GM19025 (cell line): ENCODE measurements at regions not wholly inside any gene's neighbourhood (a gene's known extent, or its start where the extent isn't known, plus 50 kb on each side); places are given as distances from the start of the nearest gene placed in this dataset.

ENCODE experiments used
- ATAC-seq: cut with Tn5 transposase; IDR thresholded peaks from one replicate; pipeline ENCODE4 v1.9.1; 2021; ENCODE audit warnings: mild to moderate bottlenecking, low read depth, moderate library complexity; ENCODE audit not compliant: unreplicated experiment

- no peak for ATAC-seq
These were observed 135.1 kb upstream of the SEL1L start for GRCh38 chr14:81668626-81669274.

GRCh38 chr14:81669308-81669707, 135.7 kb upstream of the SEL1L start:
- ATAC-seq: no peak

- ATAC-seq: no peak
These were observed 140.3 kb upstream of the SEL1L start for GRCh38 chr14:81673930-81674329.

- ATAC-seq: no peak
These were observed 142.7 kb upstream of the SEL1L start for GRCh38 chr14:81676395-81676794.

DNA sequence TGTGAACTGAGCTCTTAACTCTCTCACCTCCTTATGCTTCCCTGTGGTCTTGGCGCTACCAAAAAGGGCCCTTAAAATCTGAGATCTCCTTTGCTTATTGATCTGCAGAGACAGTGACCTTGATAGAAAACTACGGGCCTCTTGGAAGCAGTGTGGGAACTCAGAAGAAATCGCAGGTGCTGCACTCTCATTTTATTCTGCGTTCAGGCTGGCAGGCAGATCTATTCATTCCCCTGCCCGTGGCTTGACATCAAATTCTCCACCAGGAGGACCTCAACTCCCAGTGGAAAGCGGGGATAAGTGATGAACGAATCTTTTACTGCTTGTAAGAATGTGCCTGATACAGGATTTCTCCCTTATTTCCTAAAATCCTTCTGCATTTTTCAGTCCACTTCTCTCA, 143.2 kb upstream of the SEL1L start:
- no peak for ATAC-seq

DNA sequence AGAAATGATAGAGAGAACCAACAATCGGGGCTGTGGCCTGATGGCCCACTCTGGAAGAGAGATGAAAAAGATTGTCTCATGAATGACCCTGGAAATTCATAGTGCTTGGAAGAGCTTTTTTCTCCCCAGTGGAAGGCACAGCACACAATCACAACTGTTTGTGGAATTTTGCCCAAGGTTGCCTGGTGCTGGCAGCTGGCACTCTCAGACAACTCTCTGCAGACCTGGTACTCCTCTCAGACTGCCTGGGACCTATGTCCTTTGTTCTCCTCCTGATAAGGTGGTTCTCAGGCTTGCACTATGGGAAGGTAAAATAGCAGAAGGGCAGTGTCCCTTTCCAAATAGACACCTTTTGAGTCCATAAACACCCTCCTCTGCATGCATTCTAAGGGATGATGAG, 144.1 kb upstream of the SEL1L start:
- ATAC-seq: no peak

DNA sequence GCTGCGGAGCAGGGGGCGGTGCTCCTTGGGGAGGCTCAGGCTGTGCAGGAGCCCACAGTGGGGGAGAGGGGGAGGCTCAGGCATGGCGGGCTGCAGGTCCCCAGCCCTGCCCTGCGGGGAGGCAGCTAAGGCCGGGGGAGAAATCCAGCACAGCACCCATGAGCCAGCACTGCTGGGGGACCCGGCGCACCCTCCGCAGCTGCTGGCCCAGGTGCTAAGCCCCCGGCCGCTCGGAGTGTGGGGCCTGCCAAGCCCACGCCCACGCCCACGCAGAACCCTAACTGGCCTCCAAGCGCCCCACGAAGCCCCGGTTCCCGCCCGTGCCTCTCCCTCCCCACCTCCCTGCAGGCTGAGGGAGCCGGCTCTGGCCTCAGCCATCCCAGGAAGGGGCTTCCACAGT, 145.6 kb upstream of the SEL1L start:
- ATAC-seq: no peak

GRCh38 chr14:81681541-81681940, 147.9 kb upstream of the SEL1L start:
- ATAC-seq: no peak

DNA sequence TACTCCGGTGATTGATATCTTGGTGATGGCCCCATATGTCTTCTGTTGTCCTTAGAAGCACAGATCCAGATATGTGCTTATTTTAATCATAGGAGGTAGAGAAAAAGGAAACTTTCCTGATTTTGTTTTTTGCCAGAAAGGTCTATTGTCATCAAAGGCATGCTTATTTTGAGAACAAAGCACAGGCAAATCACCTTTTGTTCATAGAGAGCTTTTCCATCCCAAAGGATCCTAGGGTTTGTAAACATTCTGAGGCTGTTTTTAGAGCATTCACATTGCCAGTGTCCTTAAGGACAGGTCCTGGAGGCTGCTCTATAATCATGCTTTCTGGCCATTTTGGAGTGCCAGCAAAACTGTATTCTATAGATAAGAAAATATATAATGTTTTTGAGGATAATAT, 148.5 kb upstream of the SEL1L start:
- ATAC-seq: no peak

DNA sequence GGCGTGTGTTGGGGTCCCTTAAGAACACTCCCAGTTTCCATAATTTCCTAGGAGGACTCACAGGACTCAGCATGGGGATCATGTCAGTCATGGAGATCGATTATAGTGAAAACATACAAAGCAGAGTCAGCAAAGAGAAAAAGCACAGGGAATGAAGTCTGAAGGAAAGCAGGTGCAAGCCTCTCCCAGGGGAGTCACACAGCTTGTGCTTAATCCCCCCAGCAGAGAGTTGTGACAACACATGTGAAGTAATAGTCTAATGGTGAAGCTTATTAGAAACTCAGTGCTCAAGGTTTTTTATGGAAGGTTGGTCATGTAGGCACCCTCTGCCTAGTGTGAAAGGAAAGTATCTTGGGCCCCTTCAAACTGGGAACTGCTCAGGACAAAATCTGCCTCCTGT, 149.0 kb upstream of the SEL1L start:
- ATAC-seq: no peak

DNA sequence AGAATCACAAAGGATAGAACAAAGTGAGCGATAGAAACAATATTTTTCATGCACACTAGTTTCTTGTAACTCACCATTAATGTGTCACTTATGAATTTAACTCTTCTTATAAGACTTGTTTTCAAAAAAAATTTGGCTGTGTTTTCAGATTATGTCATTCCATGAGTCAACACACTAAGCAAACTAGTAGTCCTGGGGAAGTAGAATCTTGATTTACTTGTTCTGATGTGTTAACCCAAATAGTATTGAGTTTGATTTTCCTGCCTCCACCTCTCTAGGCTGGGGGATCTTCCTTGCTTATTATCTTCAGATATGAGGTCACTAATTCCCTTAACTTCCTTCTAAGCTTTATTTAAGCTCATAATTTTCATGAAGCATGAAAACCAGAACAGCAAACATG, 151.0 kb upstream of the SEL1L start:
- ATAC-seq: no peak

DNA sequence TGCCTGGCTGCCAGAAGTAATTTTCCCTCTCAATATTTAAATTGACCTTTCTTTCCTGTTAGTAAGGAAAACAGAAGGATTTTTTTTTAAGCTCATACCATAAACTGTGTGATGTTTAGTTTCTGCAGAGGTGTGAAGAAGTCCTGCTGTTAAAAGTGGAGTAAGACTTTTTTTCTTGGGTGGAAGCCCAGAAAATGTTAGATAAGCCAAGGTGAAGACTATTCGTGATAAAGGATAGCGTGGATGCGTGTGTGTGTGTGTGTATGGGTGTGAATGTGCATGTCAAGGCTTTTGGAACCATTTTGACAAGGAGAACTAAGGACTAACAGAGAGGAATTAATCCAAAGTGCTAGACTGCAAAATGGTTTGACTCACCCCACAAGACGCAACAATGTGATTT, 152.9 kb upstream of the SEL1L start:
- ATAC-seq: no peak

GRCh38 chr14:81691931-81692330, 158.3 kb upstream of the SEL1L start:
- ATAC-seq: no peak

DNA sequence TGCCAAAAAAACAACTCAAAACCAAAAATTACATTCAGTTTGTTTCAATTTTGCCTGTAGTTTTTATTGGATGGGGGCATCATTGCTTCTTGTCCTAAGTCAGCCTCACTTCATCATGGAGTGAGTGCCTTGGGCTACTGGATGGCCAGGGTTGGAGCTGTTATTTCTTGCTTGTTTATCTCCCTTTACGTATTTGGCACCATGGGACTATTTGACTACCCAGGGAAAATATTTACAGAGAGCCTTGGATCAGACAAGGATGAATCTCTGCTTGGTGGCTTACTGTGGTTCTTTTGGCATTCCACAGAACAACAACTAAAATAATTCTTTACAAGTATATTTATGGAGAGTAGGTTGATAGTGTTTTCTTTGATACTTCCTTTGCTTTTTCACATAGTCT, 160.8 kb upstream of the SEL1L start:
- ATAC-seq: no peak

GRCh38 chr14:81709681-81710080, 176.0 kb upstream of the SEL1L start:
- ATAC-seq: no peak

DNA sequence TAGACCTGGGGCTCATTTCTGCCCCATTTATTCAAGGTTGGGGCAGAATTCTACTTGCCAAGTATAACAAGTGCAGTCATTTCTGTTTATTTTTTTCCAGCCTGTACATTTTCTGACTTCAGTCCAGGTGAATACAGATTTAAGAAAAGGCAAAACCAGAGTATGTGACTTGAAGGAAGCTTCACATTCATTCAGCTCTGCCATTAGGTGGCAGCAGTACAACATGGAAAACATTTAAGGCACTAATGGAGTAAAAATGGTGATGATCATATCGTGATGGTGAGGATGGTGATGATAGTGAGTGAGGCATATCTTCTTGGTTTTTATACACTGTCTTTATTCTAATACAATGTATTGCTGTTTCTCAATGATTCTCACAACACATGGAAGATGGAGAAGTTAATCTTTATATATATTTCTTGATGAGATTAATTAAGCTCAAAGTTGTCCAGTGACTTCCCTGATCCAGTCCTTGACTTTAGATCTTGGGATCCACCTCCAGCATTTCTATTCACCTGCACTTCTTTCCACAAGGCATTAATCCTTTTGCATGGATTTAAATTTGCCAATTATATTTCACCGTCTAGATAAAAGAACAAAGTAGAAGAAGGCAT, 176.7 kb upstream of the SEL1L start:
- ATAC-seq: no peak

DNA sequence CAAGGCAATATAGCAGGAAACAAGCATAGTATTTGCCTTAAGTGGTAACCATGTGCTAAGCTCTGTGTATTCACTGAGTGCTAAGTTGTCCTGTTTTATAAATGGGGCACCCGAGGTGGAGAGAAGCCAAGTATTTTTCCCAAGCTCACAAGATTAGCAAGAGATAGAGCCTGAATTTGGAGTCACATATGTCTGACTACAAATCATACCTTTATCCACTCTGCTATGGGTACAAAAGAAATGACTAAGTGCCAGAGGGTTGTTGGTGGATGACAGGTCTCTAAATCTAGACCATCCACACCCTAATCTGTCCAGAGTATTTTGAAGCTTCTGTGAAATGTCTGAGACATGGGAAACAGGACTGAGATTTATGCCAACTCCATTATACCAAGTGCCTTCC, 182.1 kb upstream of the SEL1L start:
- ATAC-seq: no peak

- no peak for ATAC-seq
These were observed 183.3 kb upstream of the SEL1L start for GRCh38 chr14:81716953-81717352.

- no peak for ATAC-seq
These were observed 190.3 kb upstream of the SEL1L start for GRCh38 chr14:81723956-81724355.

DNA sequence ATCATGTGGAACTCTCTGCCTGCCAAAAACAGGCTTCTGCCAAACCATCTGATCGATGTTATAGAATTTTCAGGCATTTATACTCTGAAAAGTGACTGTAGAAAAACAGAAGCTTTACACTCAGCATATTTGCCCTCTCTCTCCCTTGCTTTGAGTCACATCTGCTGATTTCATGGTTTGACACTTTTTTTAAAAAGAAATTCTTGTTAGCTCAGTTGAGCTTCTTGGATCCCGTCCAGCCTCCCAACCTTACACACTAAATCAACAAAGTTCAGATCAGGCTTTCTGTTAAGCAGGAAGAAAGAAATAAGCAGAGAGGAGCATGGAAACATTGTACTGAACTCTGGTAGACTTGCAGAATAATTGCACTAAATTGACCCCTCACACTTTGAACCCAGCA, 193.6 kb upstream of the SEL1L start:
- ATAC-seq: no peak

GRCh38 chr14:81728447-81728846, 194.8 kb upstream of the SEL1L start:
- ATAC-seq: no peak

GRCh38 chr14:81729622-81730021, 196.0 kb upstream of the SEL1L start:
- no peak for ATAC-seq

DNA sequence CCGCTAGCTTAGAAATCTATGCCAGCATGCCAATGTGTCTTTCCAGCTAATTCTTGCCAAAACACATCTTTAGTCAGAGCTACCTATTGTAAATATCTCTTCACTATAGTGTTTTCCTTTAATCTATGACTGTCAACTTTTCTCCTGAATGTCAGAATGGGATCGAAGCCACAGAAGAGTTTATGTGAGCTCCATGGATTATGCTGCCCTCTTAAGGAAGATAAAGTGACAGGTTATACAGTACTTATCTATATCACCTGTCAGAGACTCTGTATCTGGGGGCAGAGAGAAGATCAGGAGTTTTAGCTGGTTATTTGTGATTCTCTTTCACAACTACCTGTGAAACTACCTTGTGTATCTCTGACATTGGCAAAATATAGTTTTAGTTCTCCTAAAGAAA, 204.3 kb upstream of the SEL1L start:
- ATAC-seq: no peak
